ENCODE measurements at regions not wholly inside any gene's neighbourhood (a gene's known extent, or its start where the extent isn't known, plus 50 kb on each side); places are given as distances from the start of the nearest gene placed in this dataset.

DNA sequence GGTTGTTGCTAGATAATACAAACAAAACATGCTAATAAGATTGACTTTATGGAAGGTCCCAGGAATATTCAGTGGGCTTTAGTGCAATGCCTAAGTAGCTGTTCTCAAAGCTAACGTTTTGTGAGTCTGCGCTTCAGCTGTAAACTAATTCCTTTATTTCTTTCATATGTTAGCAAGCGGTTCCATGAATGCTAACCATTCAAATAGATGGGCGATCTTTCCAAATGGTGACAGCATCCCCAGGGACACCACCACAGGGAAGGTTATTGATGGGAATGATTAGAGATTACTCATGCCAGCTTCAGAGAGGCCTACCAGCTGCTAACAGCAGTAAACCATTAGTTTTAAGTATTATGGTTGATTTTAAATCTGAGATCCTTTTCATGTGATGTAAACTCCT is 405.7 kb upstream of the MCTP2 start:
- TF ChIP-seq, protein P1, sequence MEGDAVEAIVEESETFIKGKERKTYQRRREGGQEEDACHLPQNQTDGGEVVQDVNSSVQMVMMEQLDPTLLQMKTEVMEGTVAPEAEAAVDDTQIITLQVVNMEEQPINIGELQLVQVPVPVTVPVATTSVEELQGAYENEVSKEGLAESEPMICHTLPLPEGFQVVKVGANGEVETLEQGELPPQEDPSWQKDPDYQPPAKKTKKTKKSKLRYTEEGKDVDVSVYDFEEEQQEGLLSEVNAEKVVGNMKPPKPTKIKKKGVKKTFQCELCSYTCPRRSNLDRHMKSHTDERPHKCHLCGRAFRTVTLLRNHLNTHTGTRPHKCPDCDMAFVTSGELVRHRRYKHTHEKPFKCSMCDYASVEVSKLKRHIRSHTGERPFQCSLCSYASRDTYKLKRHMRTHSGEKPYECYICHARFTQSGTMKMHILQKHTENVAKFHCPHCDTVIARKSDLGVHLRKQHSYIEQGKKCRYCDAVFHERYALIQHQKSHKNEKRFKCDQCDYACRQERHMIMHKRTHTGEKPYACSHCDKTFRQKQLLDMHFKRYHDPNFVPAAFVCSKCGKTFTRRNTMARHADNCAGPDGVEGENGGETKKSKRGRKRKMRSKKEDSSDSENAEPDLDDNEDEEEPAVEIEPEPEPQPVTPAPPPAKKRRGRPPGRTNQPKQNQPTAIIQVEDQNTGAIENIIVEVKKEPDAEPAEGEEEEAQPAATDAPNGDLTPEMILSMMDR (conservative IDR thresholded peaks at IDR 0.05; ENCODE audit: low read length) = no peak
- TF ChIP-seq EZH2phosphoT487 (IDR thresholded peaks at IDR 0.05; ENCODE audit: borderline replicate concordance) = no peak

DNA sequence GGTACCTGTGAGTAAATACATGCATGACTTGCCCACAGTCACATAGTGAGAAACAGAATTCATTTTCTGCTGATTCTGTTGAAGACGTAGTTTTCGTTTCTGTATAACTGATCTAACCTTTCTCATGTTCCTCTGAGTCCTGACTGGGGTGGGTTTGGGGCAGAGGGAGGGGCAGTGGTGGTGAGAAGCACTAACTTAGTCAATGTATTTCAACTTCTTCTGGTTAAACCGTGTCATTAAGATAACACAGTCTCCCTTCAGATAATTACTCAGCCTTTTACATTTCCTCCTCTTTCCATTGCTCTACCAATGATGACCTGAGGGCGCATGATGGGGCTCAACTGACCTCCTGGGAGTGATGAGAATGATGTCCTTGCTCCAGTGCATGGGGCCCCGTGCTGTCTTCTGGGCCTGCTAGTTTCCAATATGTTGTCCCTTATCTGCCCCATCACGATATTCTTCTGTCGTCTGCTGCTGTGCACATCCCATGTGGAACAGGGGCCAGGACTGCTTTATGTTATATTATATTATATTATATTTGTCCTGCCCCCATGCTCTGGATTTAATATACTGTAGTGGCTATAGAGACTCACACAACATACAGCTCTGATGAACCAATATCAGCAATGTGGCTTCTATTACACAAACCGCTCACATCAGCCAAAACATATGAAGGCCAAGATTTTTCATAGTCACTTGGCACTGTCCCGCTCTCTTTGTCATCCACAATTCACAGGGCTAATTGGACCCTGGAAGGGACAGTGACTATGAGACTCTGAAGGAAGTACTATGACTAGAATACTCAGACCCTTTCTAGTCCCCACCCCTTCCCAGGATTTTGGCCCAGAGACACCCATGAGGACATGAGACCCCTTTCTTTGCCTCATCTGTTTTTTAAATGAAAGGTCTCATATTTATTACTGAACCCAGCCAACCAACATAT is 407.1 kb upstream of the MCTP2 start:
- Histone ChIP-seq H3K79me2 (ENCODE audit: insufficient read depth, low read length) (no peaks in the 10 kb centered on the region), H3K9me2 (replicated peaks; ENCODE audit: low read depth, low read length) (no peaks in the 10 kb centered on the region), H2AFZ (ENCODE audit: low read length) (no peak overlapping the region), H3K4me2 (ENCODE audit: low read depth, low read length, poor library complexity, severe bottlenecking) (no peak overlapping the region), H3K27me3 (ENCODE audit: insufficient read depth, low read length, poor library complexity, severe bottlenecking) (no peaks in the 10 kb centered on the region), H3K4me1 (ENCODE audit: insufficient read depth, low read length, poor library complexity, severe bottlenecking) (no peaks in the 10 kb centered on the region), H3K36me3 (ENCODE audit: insufficient read depth, low read length) (no peaks in the 10 kb centered on the region), H3K9ac (ENCODE audit: low read depth, low read length, poor library complexity, severe bottlenecking) (no peak overlapping the region), H3F3A (ENCODE audit: low read depth) (no peaks in the 10 kb centered on the region), H3K4me3 (ENCODE audit: low read length, poor library complexity, severe bottlenecking) (no peak overlapping the region), H4K20me1 (ENCODE audit: insufficient read depth, low read length, poor library complexity, severe bottlenecking) (no peaks in the 10 kb centered on the region), H3K9me3 (ENCODE audit: insufficient read depth, low read depth, low read length) (no peaks in the 10 kb centered on the region)
- TF ChIP-seq EZH2phosphoT487 (IDR thresholded peaks at IDR 0.05; ENCODE audit: borderline replicate concordance) = no peak
- TF ChIP-seq, protein P1 (conservative IDR thresholded peaks at IDR 0.05; ENCODE audit: low read length) = no peak

More for the DNA sequence above, 405.7 kb upstream of the MCTP2 start:
- H3K9ac ChIP-seq (ENCODE audit: low read depth, low read length, poor library complexity, severe bottlenecking) = no peak overlapping the region
- no peaks in the 10 kb centered on the region for H3K9me3 ChIP-seq (ENCODE audit: insufficient read depth, low read depth, low read length)
- H3K36me3 ChIP-seq (ENCODE audit: insufficient read depth, low read length) = no peaks in the 10 kb centered on the region
- no peak overlapping the region for H2AFZ ChIP-seq (ENCODE audit: low read length)
- no peak overlapping the region for H3K4me2 ChIP-seq (ENCODE audit: low read depth, low read length, poor library complexity, severe bottlenecking)
- no peaks in the 10 kb centered on the region for H3K79me2 ChIP-seq (ENCODE audit: insufficient read depth, low read length)
- H3K9me2 ChIP-seq (replicated peaks; ENCODE audit: low read depth, low read length) = no peaks in the 10 kb centered on the region
- H3K4me3 ChIP-seq (ENCODE audit: low read length, poor library complexity, severe bottlenecking) = no peak overlapping the region
- H3K27me3 ChIP-seq (ENCODE audit: insufficient read depth, low read length, poor library complexity, severe bottlenecking) = no peaks in the 10 kb centered on the region
- no peaks in the 10 kb centered on the region for H4K20me1 ChIP-seq (ENCODE audit: insufficient read depth, low read length, poor library complexity, severe bottlenecking)
- no peaks in the 10 kb centered on the region for H3K4me1 ChIP-seq (ENCODE audit: insufficient read depth, low read length, poor library complexity, severe bottlenecking)
- H3F3A ChIP-seq (ENCODE audit: low read depth) = no peaks in the 10 kb centered on the region

DNA sequence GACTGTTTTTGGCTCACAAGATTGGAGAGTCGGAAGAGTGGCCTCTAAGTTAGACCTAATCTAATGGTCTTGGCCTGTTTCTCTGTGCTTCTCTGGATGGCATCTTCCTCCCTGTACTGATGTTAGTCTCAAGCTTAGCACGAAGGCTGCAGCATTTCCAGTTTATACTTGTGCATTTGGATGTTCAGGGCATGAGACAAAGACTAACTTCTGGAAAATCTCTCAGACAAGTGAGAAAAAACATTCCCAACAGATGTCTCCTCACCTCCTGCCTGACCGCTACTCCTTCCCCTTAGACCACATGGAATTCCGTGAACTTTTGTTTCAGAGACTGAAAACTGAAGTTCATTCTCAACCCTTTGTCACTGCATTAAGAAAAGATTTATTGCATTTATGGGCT is 410.8 kb upstream of the MCTP2 start:
- Histone ChIP-seq H3K36me3 (ENCODE audit: insufficient read depth, low read length) (no peaks in the 10 kb centered on the region), H3K79me2 (ENCODE audit: insufficient read depth, low read length) (no peaks in the 10 kb centered on the region), H4K20me1 (ENCODE audit: insufficient read depth, low read length, poor library complexity, severe bottlenecking) (no peaks in the 10 kb centered on the region), H3K9me3 (ENCODE audit: insufficient read depth, low read depth, low read length) (no peaks in the 10 kb centered on the region), H3K4me2 (ENCODE audit: low read depth, low read length, poor library complexity, severe bottlenecking) (no peak overlapping the region), H3K9me2 (replicated peaks; ENCODE audit: low read depth, low read length) (no peaks in the 10 kb centered on the region), H2AFZ (ENCODE audit: low read length) (no peak overlapping the region), H3K9ac (ENCODE audit: low read depth, low read length, poor library complexity, severe bottlenecking) (no peak overlapping the region), H3K27me3 (ENCODE audit: insufficient read depth, low read length, poor library complexity, severe bottlenecking) (no peaks in the 10 kb centered on the region), H3K4me1 (ENCODE audit: insufficient read depth, low read length, poor library complexity, severe bottlenecking) (no peaks in the 10 kb centered on the region), H3K4me3 (ENCODE audit: low read length, poor library complexity, severe bottlenecking) (no peak overlapping the region), H3F3A (ENCODE audit: low read depth) (no peaks in the 10 kb centered on the region)
- no peak for TF ChIP-seq EZH2phosphoT487 (IDR thresholded peaks at IDR 0.05; ENCODE audit: borderline replicate concordance)
- TF ChIP-seq, protein P1 (conservative IDR thresholded peaks at IDR 0.05; ENCODE audit: low read length) = no peak

Data from Loucy (cell line).